Astrocyte (in vitro differentiated cells and primary cell): ENCODE measurements at regions not wholly inside any gene's neighbourhood (a gene's known extent, or its start where the extent isn't known, plus 50 kb on each side); places are given as distances from the start of the nearest gene placed in this dataset.

Experiments used
- DNase-seq: peaks from one replicate; pipeline ENCODE4 v3.0.0-alpha.2; 2010; ENCODE audit warnings: low read depth
- FAIRE-seq: peaks from 2 replicates; lab custom pipeline; 2011; peaks lifted over from hg19 to GRCh38; lab: Jason Lieb, UNC
- H2AFZ ChIP-seq: 2 replicates; pipeline ENCODE4 v1.6.0; 2012; ENCODE audit warnings: low read depth, low read length, inconsistent platforms
- H3K27ac ChIP-seq: 2 replicates; pipeline ENCODE4 v1.5.1; 2011; ENCODE audit warnings: low read depth, low read length, inconsistent platforms
- H3K27me3 ChIP-seq: 2 replicates; pipeline ENCODE4 v1.6.0; 2011; ENCODE audit warnings: low read length, inconsistent platforms; ENCODE audit not compliant: insufficient read depth
- H3K36me3 ChIP-seq: 2 replicates; pipeline ENCODE4 v1.5.1; 2011; ENCODE audit warnings: low read length, inconsistent platforms; ENCODE audit not compliant: insufficient read depth
- H3K4me1 ChIP-seq: 2 replicates; pipeline ENCODE4 v1.5.1; 2011; ENCODE audit warnings: low read length, inconsistent platforms; ENCODE audit not compliant: insufficient read depth
- H3K4me2 ChIP-seq: 2 replicates; pipeline ENCODE4 v1.6.0; 2012; ENCODE audit warnings: low read length, inconsistent platforms
- H3K4me3 ChIP-seq: 2 replicates; pipeline ENCODE4 v1.5.1; 2011; ENCODE audit warnings: low read depth, mild to moderate bottlenecking, low read length, inconsistent platforms; ENCODE audit not compliant: insufficient read depth
- H3K79me2 ChIP-seq: 2 replicates; pipeline ENCODE4 v1.6.0; 2012; ENCODE audit warnings: mild to moderate bottlenecking, low read length, inconsistent platforms; ENCODE audit not compliant: insufficient read depth
- H3K9ac ChIP-seq: 2 replicates; pipeline ENCODE4 v1.6.0; 2012; ENCODE audit warnings: mild to moderate bottlenecking, low read length, inconsistent platforms
- H3K9me3 ChIP-seq: 2 replicates; pipeline ENCODE4 v1.5.1; 2012; ENCODE audit warnings: low read depth, mild to moderate bottlenecking, low read length, inconsistent platforms; ENCODE audit not compliant: insufficient read depth
- H4K20me1 ChIP-seq: 2 replicates; pipeline ENCODE4 v1.6.0; 2012; ENCODE audit warnings: low read length, inconsistent platforms; ENCODE audit not compliant: insufficient read depth
- H3K27ac Mint-ChIP-seq: one replicate; pipeline ENCODE4 v1.8.0; 2021; ENCODE audit warnings: mild to moderate bottlenecking, mixed read lengths; ENCODE audit not compliant: unreplicated experiment
- H3K27me3 Mint-ChIP-seq: one replicate; pipeline ENCODE4 v1.8.0; 2021; ENCODE audit warnings: low read depth, mixed read lengths; ENCODE audit not compliant: unreplicated experiment
- H3K36me3 Mint-ChIP-seq: one replicate; pipeline ENCODE4 v1.8.0; 2021; ENCODE audit warnings: low read depth, mixed read lengths; ENCODE audit not compliant: unreplicated experiment
- H3K4me1 Mint-ChIP-seq: one replicate; pipeline ENCODE4 v1.8.0; 2021; ENCODE audit warnings: low read depth, mixed read lengths; ENCODE audit not compliant: unreplicated experiment
- H3K4me3 Mint-ChIP-seq: one replicate; pipeline ENCODE4 v1.8.0; 2021; ENCODE audit warnings: mild to moderate bottlenecking, moderate library complexity, mixed read lengths; ENCODE audit not compliant: unreplicated experiment
- H3K9me3 Mint-ChIP-seq: one replicate; pipeline ENCODE4 v1.8.0; 2021; ENCODE audit warnings: mild to moderate bottlenecking, mixed read lengths; ENCODE audit not compliant: unreplicated experiment
- EZH2 ChIP-seq: IDR thresholded peaks from 2 replicates; pipeline ENCODE4 v1.6.1; 2012; ENCODE audit warnings: mild to moderate bottlenecking, low read length, inconsistent platforms; ENCODE audit not compliant: insufficient read depth
- TF ChIP-seq, protein P1 (sequence below): IDR thresholded peaks from 2 replicates; pipeline ENCODE4 v1.5.1; 2011; ENCODE audit warnings: low read depth, mild to moderate bottlenecking, inconsistent platforms, low read length, moderate library complexity; ENCODE audit not compliant: insufficient read depth

- peaks cover 3% of the 10 kb centered on the region for H3K27me3 Mint-ChIP-seq
- H3K4me1 Mint-ChIP-seq: no peaks in the 10 kb centered on the region
- H3K4me3 ChIP-seq: peak overlapping the region; percentile 43
- H3K9me3 ChIP-seq: no peaks in the 10 kb centered on the region
- H4K20me1 ChIP-seq: no peaks in the 10 kb centered on the region
- peak overlapping the region; percentile 47 for H3K9ac ChIP-seq
- H3K4me3 Mint-ChIP-seq: no peak overlapping the region
- H3K27ac Mint-ChIP-seq: no peak overlapping the region
- H3K27me3 ChIP-seq: no peaks in the 10 kb centered on the region
- peak overlapping the region; percentile 76 for H3K4me2 ChIP-seq
- no peaks in the 10 kb centered on the region for H3K9me3 Mint-ChIP-seq
- H3K36me3 ChIP-seq: no peaks in the 10 kb centered on the region
- DNase-seq: peak; percentile 16
- H3K27ac ChIP-seq: no peak overlapping the region
- no peaks in the 10 kb centered on the region for H3K36me3 Mint-ChIP-seq
- H3K4me1 ChIP-seq: no peaks in the 10 kb centered on the region
- FAIRE-seq: peak; percentile 90
- TF ChIP-seq, protein P1, sequence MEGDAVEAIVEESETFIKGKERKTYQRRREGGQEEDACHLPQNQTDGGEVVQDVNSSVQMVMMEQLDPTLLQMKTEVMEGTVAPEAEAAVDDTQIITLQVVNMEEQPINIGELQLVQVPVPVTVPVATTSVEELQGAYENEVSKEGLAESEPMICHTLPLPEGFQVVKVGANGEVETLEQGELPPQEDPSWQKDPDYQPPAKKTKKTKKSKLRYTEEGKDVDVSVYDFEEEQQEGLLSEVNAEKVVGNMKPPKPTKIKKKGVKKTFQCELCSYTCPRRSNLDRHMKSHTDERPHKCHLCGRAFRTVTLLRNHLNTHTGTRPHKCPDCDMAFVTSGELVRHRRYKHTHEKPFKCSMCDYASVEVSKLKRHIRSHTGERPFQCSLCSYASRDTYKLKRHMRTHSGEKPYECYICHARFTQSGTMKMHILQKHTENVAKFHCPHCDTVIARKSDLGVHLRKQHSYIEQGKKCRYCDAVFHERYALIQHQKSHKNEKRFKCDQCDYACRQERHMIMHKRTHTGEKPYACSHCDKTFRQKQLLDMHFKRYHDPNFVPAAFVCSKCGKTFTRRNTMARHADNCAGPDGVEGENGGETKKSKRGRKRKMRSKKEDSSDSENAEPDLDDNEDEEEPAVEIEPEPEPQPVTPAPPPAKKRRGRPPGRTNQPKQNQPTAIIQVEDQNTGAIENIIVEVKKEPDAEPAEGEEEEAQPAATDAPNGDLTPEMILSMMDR: peak; percentile 87
- no peak for TF ChIP-seq EZH2
- no peak overlapping the region for H2AFZ ChIP-seq
- no peaks in the 10 kb centered on the region for H3K79me2 ChIP-seq
These were observed 59.3 kb upstream of the CHMP2B start for GRCh38 chr3:87167628-87168456.

- Histone ChIP-seq H3K9me3 (no peaks in the 10 kb centered on the region), H3K36me3 (no peaks in the 10 kb centered on the region), H3K27ac (no peak overlapping the region), H4K20me1 (no peaks in the 10 kb centered on the region), H3K4me2 (no peak overlapping the region), H3K9ac (no peak overlapping the region), H3K27me3 (no peaks in the 10 kb centered on the region), H3K4me3 (no peak overlapping the region), H3K79me2 (no peaks in the 10 kb centered on the region), H2AFZ (no peak overlapping the region), H3K4me1 (no peaks in the 10 kb centered on the region)
- Mint-ChIP-seq H3K27me3 (peaks cover 3% of the 10 kb centered on the region), H3K9me3 (no peaks in the 10 kb centered on the region), H3K4me1 (peaks cover 9% of the 10 kb centered on the region), H3K27ac (no peak overlapping the region), H3K4me3 (no peak overlapping the region), H3K36me3 (no peaks in the 10 kb centered on the region)
- no peak for DNase-seq
- FAIRE-seq: no peak
- TF ChIP-seq, protein P1: no peak
- no peak for TF ChIP-seq EZH2
These were observed 62.9 kb upstream of the CHMP2B start for GRCh38 chr3:87164245-87164644.

DNA sequence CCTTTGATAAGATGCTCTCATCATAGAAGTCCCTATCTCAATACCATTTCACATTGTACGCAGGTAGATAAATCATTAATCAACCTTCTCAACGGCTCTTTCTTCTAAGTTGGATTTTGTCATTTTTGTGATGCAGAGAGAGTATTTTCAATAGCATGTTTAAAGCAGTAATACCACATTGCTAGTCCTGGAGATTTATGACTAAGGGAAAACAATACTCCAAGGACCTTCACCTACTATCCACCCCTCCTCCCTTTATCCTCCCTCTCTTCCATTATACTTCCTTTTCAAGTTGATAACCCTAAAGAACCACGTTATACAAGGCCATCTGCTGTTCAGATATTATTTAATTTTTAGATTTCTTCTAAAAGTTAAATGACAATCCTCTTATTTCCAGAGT is 65.3 kb upstream of the CHMP2B start:
- no peaks in the 10 kb centered on the region for H3K9me3 Mint-ChIP-seq
- FAIRE-seq (no peak), DNase-seq (no peak)
- Histone ChIP-seq H3K79me2 (no peaks in the 10 kb centered on the region), H3K9me3 (no peaks in the 10 kb centered on the region), H3K27ac (no peak overlapping the region), H3K4me2 (no peak overlapping the region), H3K27me3 (no peaks in the 10 kb centered on the region), H3K4me1 (no peaks in the 10 kb centered on the region), H3K36me3 (no peaks in the 10 kb centered on the region), H3K4me3 (no peak overlapping the region), H2AFZ (no peak overlapping the region), H4K20me1 (no peaks in the 10 kb centered on the region), H3K9ac (no peak overlapping the region)
- H3K36me3 Mint-ChIP-seq: no peaks in the 10 kb centered on the region
- H3K4me1 Mint-ChIP-seq: peaks cover 9% of the 10 kb centered on the region
- no peak overlapping the region for H3K27ac Mint-ChIP-seq
- no peak overlapping the region for H3K4me3 Mint-ChIP-seq
- TF ChIP-seq, protein P1: no peak
- TF ChIP-seq EZH2: no peak
- H3K27me3 Mint-ChIP-seq: no peaks in the 10 kb centered on the region
